Chondrocyte (in vitro differentiated cells): ENCODE measurements at regions not wholly inside any gene's neighbourhood (a gene's known extent, or its start where the extent isn't known, plus 50 kb on each side); places are given as distances from the start of the nearest gene placed in this dataset.
"Not testable (repeated sequence)": the region's sequence is repeated elsewhere in the genome, so short reads cannot be mapped to it uniquely, and the experiment has no call there.

Experiments
- DNase-seq: peaks from one replicate; pipeline ENCODE4 v3.0.0; 2021; ENCODE audit warnings: mixed read lengths, low spot score
- H3K27ac Mint-ChIP-seq: one replicate; pipeline ENCODE4 v1.8.0; 2021; ENCODE audit warnings: mild to moderate bottlenecking, moderate library complexity, mixed read lengths; ENCODE audit not compliant: unreplicated experiment
- H3K27me3 Mint-ChIP-seq: 2 replicates; pipeline ENCODE4 v1.8.0; 2021; ENCODE audit warnings: low read depth, mixed read lengths
- H3K36me3 Mint-ChIP-seq: 2 replicates; pipeline ENCODE4 v1.8.0; 2021; ENCODE audit warnings: low read depth, mixed read lengths
- H3K4me1 Mint-ChIP-seq: 2 replicates; pipeline ENCODE4 v1.8.0; 2021; ENCODE audit warnings: low read depth, mild to moderate bottlenecking, mixed read lengths
- H3K4me3 Mint-ChIP-seq: one replicate; pipeline ENCODE4 v1.8.0; 2021; ENCODE audit warnings: mild to moderate bottlenecking, moderate library complexity, mixed read lengths; ENCODE audit not compliant: unreplicated experiment
- H3K9me3 Mint-ChIP-seq: 2 replicates; pipeline ENCODE4 v1.8.0; 2021; ENCODE audit warnings: low read depth, mixed read lengths
- CTCF ChIP-seq: fragments of 200-600 bp; sonication (generic); IDR thresholded peaks from 2 replicates; pipeline ENCODE4 v1.5.0; 2021; ENCODE audit warnings: antibody characterized with exemption, mild to moderate bottlenecking, moderate library complexity

- H3K4me3 Mint-ChIP-seq = no peak overlapping the region
- H3K27ac Mint-ChIP-seq = no peak overlapping the region
- DNase-seq = no peak
- no peaks in the 10 kb centered on the region for H3K36me3 Mint-ChIP-seq
- no peaks in the 10 kb centered on the region for H3K9me3 Mint-ChIP-seq
- TF ChIP-seq CTCF = no peak
- H3K27me3 Mint-ChIP-seq = no peaks in the 10 kb centered on the region
- H3K4me1 Mint-ChIP-seq = peaks cover 13% of the 10 kb centered on the region
Observed at GRCh38 chr12:90226211-90226610, 517.6 kb upstream of the ATP2B1 start.

GRCh38 chr12:90216815-90217214 is 508.2 kb upstream of the ATP2B1 start:
- Mint-ChIP-seq H3K4me1 (peaks cover 8% of the 10 kb centered on the region), H3K27ac (no peak overlapping the region), H3K27me3 (no peaks in the 10 kb centered on the region), H3K9me3 (peaks cover 3% of the 10 kb centered on the region), H3K4me3 (no peak overlapping the region), H3K36me3 (peaks cover 2% of the 10 kb centered on the region)
- no peak for DNase-seq
- no peak for TF ChIP-seq CTCF

- H3K9me3 Mint-ChIP-seq = peaks cover 3% of the 10 kb centered on the region
- no peak overlapping the region for H3K4me3 Mint-ChIP-seq
- peaks cover 12% of the 10 kb centered on the region for H3K4me1 Mint-ChIP-seq
- H3K27ac Mint-ChIP-seq = no peak overlapping the region
- H3K36me3 Mint-ChIP-seq = peaks cover 2% of the 10 kb centered on the region
- TF ChIP-seq CTCF = no peak
- no peaks in the 10 kb centered on the region for H3K27me3 Mint-ChIP-seq
- no peak for DNase-seq
Observed at GRCh38 chr12:90216020-90216552, 507.4 kb upstream of the ATP2B1 start.

- no peaks in the 10 kb centered on the region for H3K36me3 Mint-ChIP-seq
- no peak for TF ChIP-seq CTCF
- H3K27me3 Mint-ChIP-seq = no peaks in the 10 kb centered on the region
- peaks cover 17% of the 10 kb centered on the region for H3K9me3 Mint-ChIP-seq
- no peak overlapping the region for H3K4me3 Mint-ChIP-seq
- peak overlapping the region; percentile 30 for H3K27ac Mint-ChIP-seq
- peaks cover 10% of the 10 kb centered on the region for H3K4me1 Mint-ChIP-seq
- DNase-seq = no peak
Observed at GRCh38 chr12:90211017-90211416, 502.4 kb upstream of the ATP2B1 start.

- DNase-seq = no peak
- no peaks in the 10 kb centered on the region for H3K27me3 Mint-ChIP-seq
- no peak for TF ChIP-seq CTCF
- no peaks in the 10 kb centered on the region for H3K36me3 Mint-ChIP-seq
- no peak overlapping the region for H3K27ac Mint-ChIP-seq
- H3K4me3 Mint-ChIP-seq = no peak overlapping the region
- peaks cover 17% of the 10 kb centered on the region for H3K9me3 Mint-ChIP-seq
- peaks cover 10% of the 10 kb centered on the region for H3K4me1 Mint-ChIP-seq
Observed at GRCh38 chr12:90209029-90209428, 500.4 kb upstream of the ATP2B1 start.

GRCh38 chr12:90208379-90208778 is 499.7 kb upstream of the ATP2B1 start:
- not testable (repeated sequence) for DNase-seq, H3K4me1 Mint-ChIP-seq, H3K4me3 Mint-ChIP-seq, H3K36me3 Mint-ChIP-seq, H3K27ac Mint-ChIP-seq, H3K27me3 Mint-ChIP-seq
- H3K9me3 Mint-ChIP-seq = peaks cover 17% of the 10 kb centered on the region
